ENCODE measurements at regions not wholly inside any gene's neighbourhood (a gene's known extent, or its start where the extent isn't known, plus 50 kb on each side); places are given as distances from the start of the nearest gene placed in this dataset.

- no peak for DNase-seq (ENCODE audit: low spot score)
These were observed 53.9 kb upstream of the NSMCE3 start for GRCh38 chr15:29323557-29323956.

GRCh38 chr15:29322415-29322814 lies 52.8 kb upstream of the NSMCE3 start:
- peak; percentile 43 for DNase-seq (ENCODE audit: low spot score)

- DNase-seq (ENCODE audit: low spot score), result no peak
These were observed 50.8 kb upstream of the NSMCE3 start for GRCh38 chr15:29320420-29320819.

- no peak for DNase-seq (ENCODE audit: low spot score)
These were observed 50.2 kb upstream of the NSMCE3 start for GRCh38 chr15:29319823-29320222.
